ENCODE measurements at regions not wholly inside any gene's neighbourhood (a gene's known extent, or its start where the extent isn't known, plus 50 kb on each side); places are given as distances from the start of the nearest gene placed in this dataset.

- dilution Hi-C loops (cut with MboI; ENCODE audit: extremely low pct_ligation_motif_present, low sequenced_read_pairs) (no loop called here), intact Hi-C loops (cut with micrococcal nuclease) (no loop called here)
- no peak overlapping the region for H3K9ac ChIP-seq (replicated peaks; ENCODE audit: extremely low read depth, insufficient read depth, low read length)
- no peaks in the 10 kb centered on the region for H3K27me3 ChIP-seq (ENCODE audit: control insufficient read depth in 2 of 2, insufficient read depth in 2 of 2, low read length in 2 of 2)
- no peaks in the 10 kb centered on the region for H3K79me2 ChIP-seq (ENCODE audit: control insufficient read depth, insufficient read depth, low read length)
- no peak overlapping the region for H3K4me2 ChIP-seq (ENCODE audit: insufficient read depth, low read length)
- DNase-seq (ENCODE audit: low read depth, low spot score) (no peak), FAIRE-seq (no peak)
- CTCF ChIA-PET = no interaction called here
- TF ChIP-seq, protein P1, sequence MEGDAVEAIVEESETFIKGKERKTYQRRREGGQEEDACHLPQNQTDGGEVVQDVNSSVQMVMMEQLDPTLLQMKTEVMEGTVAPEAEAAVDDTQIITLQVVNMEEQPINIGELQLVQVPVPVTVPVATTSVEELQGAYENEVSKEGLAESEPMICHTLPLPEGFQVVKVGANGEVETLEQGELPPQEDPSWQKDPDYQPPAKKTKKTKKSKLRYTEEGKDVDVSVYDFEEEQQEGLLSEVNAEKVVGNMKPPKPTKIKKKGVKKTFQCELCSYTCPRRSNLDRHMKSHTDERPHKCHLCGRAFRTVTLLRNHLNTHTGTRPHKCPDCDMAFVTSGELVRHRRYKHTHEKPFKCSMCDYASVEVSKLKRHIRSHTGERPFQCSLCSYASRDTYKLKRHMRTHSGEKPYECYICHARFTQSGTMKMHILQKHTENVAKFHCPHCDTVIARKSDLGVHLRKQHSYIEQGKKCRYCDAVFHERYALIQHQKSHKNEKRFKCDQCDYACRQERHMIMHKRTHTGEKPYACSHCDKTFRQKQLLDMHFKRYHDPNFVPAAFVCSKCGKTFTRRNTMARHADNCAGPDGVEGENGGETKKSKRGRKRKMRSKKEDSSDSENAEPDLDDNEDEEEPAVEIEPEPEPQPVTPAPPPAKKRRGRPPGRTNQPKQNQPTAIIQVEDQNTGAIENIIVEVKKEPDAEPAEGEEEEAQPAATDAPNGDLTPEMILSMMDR (IDR thresholded peaks at IDR 0.05; ENCODE audit: extremely low read depth in 1 of 2, insufficient read depth in 1 of 2, low read depth in 1 of 2, low read length in 2 of 2) = no peak
- no peak for TF ChIP-seq EZH2 (IDR thresholded peaks at IDR 0.05; ENCODE audit: borderline replicate concordance, low read depth, low read length, severe bottlenecking)
- no peak for TF ChIP-seq POLR2AphosphoS5 (IDR thresholded peaks at IDR 0.05; ENCODE audit: insufficient read depth, low read depth, low read length)
- no peak for TF ChIP-seq GATA2 (IDR thresholded peaks at IDR 0.05; ENCODE audit: insufficient read depth, insufficient read length, low read depth, low read length)
- no peak for TF ChIP-seq POLR2A (IDR thresholded peaks at IDR 0.05; ENCODE audit: low read depth, low read length)
- TF ChIP-seq FOS (IDR thresholded peaks at IDR 0.05; ENCODE audit: borderline replicate concordance, insufficient read depth, low read length) = no peak
- no peak for TF ChIP-seq MAX (IDR thresholded peaks at IDR 0.05; ENCODE audit: insufficient read depth, insufficient read length)
- no peak for TF ChIP-seq MYC (IDR thresholded peaks at IDR 0.05; ENCODE audit: low read depth, low read length)
- TF ChIP-seq JUN (IDR thresholded peaks at IDR 0.05; ENCODE audit: borderline replicate concordance, insufficient read depth, insufficient read length, low read depth) = no peak
- no peaks in the 10 kb centered on the region for H4K20me1 ChIP-seq (replicated peaks; ENCODE audit: control insufficient read depth, extremely low read depth, insufficient read depth, low read length)
- no peak overlapping the region for H2AFZ ChIP-seq (ENCODE audit: low read depth, low read length)
- BruUV-seq (replicated peaks) = no TSS peak
- H3K4me3 ChIP-seq (replicated peaks in 1 of 3; ENCODE audit: insufficient read depth in 1 of 3, low read depth in 1 of 3, low read length in 3 of 3) = no peak overlapping the region
- H3K36me3 ChIP-seq (ENCODE audit: control insufficient read depth in 2 of 2, extremely low read depth in 1 of 2, insufficient read depth in 2 of 2, low read length in 2 of 2) = no peaks in the 10 kb centered on the region
- no peaks in the 10 kb centered on the region for H3K9me1 ChIP-seq (replicated peaks; ENCODE audit: control insufficient read depth, extremely low read depth, insufficient read depth, low read length)
- H3K4me1 ChIP-seq (ENCODE audit: control insufficient read depth, extremely low read depth, insufficient read depth, low read length) = no peaks in the 10 kb centered on the region
- H3K27ac ChIP-seq (ENCODE audit: insufficient read depth, low read depth, low read length) = no peak overlapping the region
- H3K9me3 ChIP-seq (replicated peaks; ENCODE audit: control insufficient read depth, insufficient read depth, low read length) = no peaks in the 10 kb centered on the region
- POLR2A ChIA-PET = no interaction called here
Measured at GRCh38 chr11:42536611-42537360, 775.0 kb upstream of the API5 start.

Measured in endothelial cell of umbilical vein (primary cell).